Kidney (tissue), 13 donors: ENCODE measurements at regions not wholly inside any gene's neighbourhood (a gene's known extent, or its start where the extent isn't known, plus 50 kb on each side); places are given as distances from the start of the nearest gene placed in this dataset.

Source experiments
- DNase-seq, 5 donors: peaks; one replicate each; pipeline ENCODE4 v3.0.0-alpha.2; 2013 to 2020
- FAIRE-seq: peaks from 2 replicates; lab custom pipeline; 2012; peaks lifted over from hg19 to GRCh38; lab: Jason Lieb, UNC
- H3K27ac ChIP-seq, 2 donors: one replicate each; pipeline ENCODE4 v1.7.0; 2013; ENCODE audit warnings: low read depth in 2 of 2, low read length in 2 of 2, inconsistent platforms in 1 of 2
- H3K27me3 ChIP-seq: one replicate; pipeline ENCODE4 v1.7.1; 2013; ENCODE audit warnings: low read length, inconsistent platforms; ENCODE audit not compliant: control insufficient read depth, insufficient read depth
- H3K36me3 ChIP-seq, 3 donors: one replicate each; pipeline versions ENCODE4 v1.7.0 to v1.7.1; 2013; ENCODE audit warnings: low read length in 3 of 3, control low read depth in 1 of 3, inconsistent platforms in 1 of 3; ENCODE audit not compliant: insufficient read depth in 3 of 3, control insufficient read depth in 2 of 3
- H3K4me1 ChIP-seq, 3 donors: one replicate each; pipeline versions ENCODE4 v1.7.0 to v1.7.1; 2013; ENCODE audit warnings: low read length in 3 of 3, inconsistent platforms in 1 of 3, low read depth in 1 of 3; ENCODE audit not compliant: control insufficient read depth in 2 of 3, insufficient read depth in 2 of 3
- H3K4me3 ChIP-seq, 3 donors: one replicate each; pipeline versions ENCODE4 v1.7.0 to v1.8.1; 2013; ENCODE audit warnings: low read length in 3 of 3, control low read depth in 1 of 3, inconsistent platforms in 1 of 3
- H3K9ac ChIP-seq, 3 donors: one replicate each; pipeline versions ENCODE4 v1.7.0 to v1.7.1; 2013; ENCODE audit warnings: low read length in 3 of 3, control low read depth in 1 of 3, inconsistent platforms in 1 of 3
- H3K9me3 ChIP-seq, 3 donors: one replicate each; pipeline versions ENCODE4 v1.7.0 to v1.7.1; 2013; ENCODE audit warnings: low read length in 3 of 3, control low read depth in 1 of 3, inconsistent platforms in 1 of 3; ENCODE audit not compliant: control insufficient read depth in 2 of 3, insufficient read depth in 1 of 3
- CTCF ChIP-seq: IDR thresholded peaks from 3 replicates; pipeline ENCODE4 v1.5.1; 2012; ENCODE audit warnings: mild to moderate bottlenecking, moderate library complexity, borderline replicate concordance; ENCODE audit not compliant: insufficient read depth; ENCODE audit errors: extremely low read depth
- intact Hi-C: fragments of 100-400 bp; cut with DNase I; formaldehyde crosslinking; loops from one replicate; pipeline ENCODE4 v1.11.1; 2022
- donor health status: control.
- donor health status: control.
- donor health status: control.
- donor health status: control.
- donor health status: control.
- donor health status: DM: yes; HTN: yes; CAD: no.
- donor health status: Normal renal cell carcinoma (clear cell type).

- no peak overlapping the region for H3K27ac ChIP-seq
- H3K36me3 ChIP-seq, result no peaks in the 10 kb centered on the region
- H3K4me1 ChIP-seq, result no peaks in the 10 kb centered on the region
- H3K9ac ChIP-seq, result no peak overlapping the region
- H3K9me3 ChIP-seq, result no peaks in the 10 kb centered on the region
- no peak for TF ChIP-seq CTCF
- H3K27me3 ChIP-seq, result no peaks in the 10 kb centered on the region
- intact Hi-C loops, result no loop called here
- DNase-seq, result no peak
- H3K4me3 ChIP-seq, result no peak overlapping the region
- no peak for FAIRE-seq
These were observed 142.3 kb upstream of the TMPRSS15 start for GRCh38 chr21:18545908-18546307.

- H3K4me3 ChIP-seq, result no peak overlapping the region
- DNase-seq (no peak), FAIRE-seq (no peak)
- no peaks in the 10 kb centered on the region for H3K36me3 ChIP-seq
- H3K9me3 ChIP-seq, result no peaks in the 10 kb centered on the region
- H3K27ac ChIP-seq, result no peak overlapping the region
- H3K4me1 ChIP-seq, result no peaks in the 10 kb centered on the region
- no peak for TF ChIP-seq CTCF
- intact Hi-C loops, result no loop called here
- H3K9ac ChIP-seq, result no peak overlapping the region
- H3K27me3 ChIP-seq, result no peaks in the 10 kb centered on the region
These were observed 143.8 kb upstream of the TMPRSS15 start for GRCh38 chr21:18547347-18547746.

- intact Hi-C loops, result no loop called here
- peak; percentile 27 for FAIRE-seq
- no peak overlapping the region for H3K27ac ChIP-seq
- no peaks in the 10 kb centered on the region for H3K36me3 ChIP-seq
- no peak for DNase-seq
- no peaks in the 10 kb centered on the region for H3K9me3 ChIP-seq
- no peak overlapping the region for H3K9ac ChIP-seq
- H3K4me3 ChIP-seq, result no peak overlapping the region
- no peaks in the 10 kb centered on the region for H3K27me3 ChIP-seq
- TF ChIP-seq CTCF, result no peak
- H3K4me1 ChIP-seq, result no peaks in the 10 kb centered on the region
These were observed 144.7 kb upstream of the TMPRSS15 start for GRCh38 chr21:18548249-18548648.

- TF ChIP-seq CTCF, result no peak
- Histone ChIP-seq H3K27ac (no peak overlapping the region), H3K9me3 (no peaks in the 10 kb centered on the region), H3K4me1 (no peaks in the 10 kb centered on the region), H3K36me3 (no peaks in the 10 kb centered on the region), H3K4me3 (no peak overlapping the region), H3K9ac (no peak overlapping the region), H3K27me3 (no peaks in the 10 kb centered on the region)
- DNase-seq, result no peak
- no peak for FAIRE-seq
- intact Hi-C loops, result no loop called here
These were observed 145.8 kb upstream of the TMPRSS15 start for GRCh38 chr21:18549214-18549905.
